ENCODE measurements at regions not wholly inside any gene's neighbourhood (a gene's known extent, or its start where the extent isn't known, plus 50 kb on each side); places are given as distances from the start of the nearest gene placed in this dataset.

GRCh38 chr14:104326848-104327247, 188.5 kb downstream of the KIF26A start:
- Histone ChIP-seq H3K36me3 (replicated peaks in 1 of 2; ENCODE audit: control insufficient read depth in 1 of 2, insufficient read depth in 2 of 2, low read length in 1 of 2) (no peaks in the 10 kb centered on the region), H3K27me3 (ENCODE audit: insufficient read depth) (no peaks in the 10 kb centered on the region), H3K9me3 (no peaks in the 10 kb centered on the region), H3K4me2 (no peak overlapping the region), H3K4me3 (ENCODE audit: low read depth in 2 of 2, low read length in 1 of 2) (no peak overlapping the region), H3K4me1 (ENCODE audit: control insufficient read depth in 1 of 2, insufficient read depth in 2 of 2, low read depth in 1 of 2, low read length in 1 of 2) (no peaks in the 10 kb centered on the region), H4K20me1 (ENCODE audit: insufficient read depth) (no peaks in the 10 kb centered on the region), H3K9ac (no peak overlapping the region), H3F3A (replicated peaks; ENCODE audit: insufficient read depth) (no peaks in the 10 kb centered on the region), H3K79me2 (ENCODE audit: insufficient read depth) (no peaks in the 10 kb centered on the region), H3K27ac (ENCODE audit: low read depth in 2 of 2, low read length in 1 of 2) (no peak overlapping the region), H3K9me2 (no peaks in the 10 kb centered on the region), H2AFZ (ENCODE audit: low read depth) (no peak overlapping the region)
- TF ChIP-seq, protein P1, sequence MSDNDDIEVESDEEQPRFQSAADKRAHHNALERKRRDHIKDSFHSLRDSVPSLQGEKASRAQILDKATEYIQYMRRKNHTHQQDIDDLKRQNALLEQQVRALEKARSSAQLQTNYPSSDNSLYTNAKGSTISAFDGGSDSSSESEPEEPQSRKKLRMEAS (IDR thresholded peaks at IDR 0.05; ENCODE audit: low read depth) = no peak
- TF ChIP-seq SMC3 (IDR thresholded peaks at IDR 0.05; ENCODE audit: low read depth, low read length) (no peak), GATA2 (CRISPR knock-in tag; IDR thresholded peaks at IDR 0.05) (no peak), CHD2 (IDR thresholded peaks at IDR 0.05; ENCODE audit: low read length, partially characterized antibody) (no peak), NFIC (IDR thresholded peaks at IDR 0.05; ENCODE audit: borderline replicate concordance) (no peak), RAD21 (IDR thresholded peaks at IDR 0.05; ENCODE audit: low read length) (no peak), FOXJ3 (CRISPR knock-in tag; IDR thresholded peaks at IDR 0.05) (no peak), RFX5 (IDR thresholded peaks at IDR 0.05; ENCODE audit: low read length) (no peak), USF1 (IDR thresholded peaks at IDR 0.05; ENCODE audit: borderline replicate concordance, low read depth) (no peak), PBX3 (IDR thresholded peaks at IDR 0.05) (no peak), POLR2AphosphoS5 (IDR thresholded peaks at IDR 0.05; ENCODE audit: low read depth, low read length) (no peak), USF2 (IDR thresholded peaks at IDR 0.05; ENCODE audit: borderline replicate concordance, low read depth, low read length) (no peak), REST (IDR thresholded peaks at IDR 0.05; ENCODE audit: low read depth, low read length) (no peak), TCF12 (IDR thresholded peaks at IDR 0.05) (no peak), YY1 (IDR thresholded peaks at IDR 0.05; ENCODE audit: low read depth) (no peak), EP300 (IDR thresholded peaks at IDR 0.05; ENCODE audit: borderline replicate concordance in 1 of 2, low read depth in 1 of 2, low read length in 1 of 2) (no peak)
- WGBS (ENCODE audit: low lambda C conversion rate) = 61% methylated on average over 8 of the region's 10 CpGs
- CTCF ChIA-PET = no interaction called here
- no peak for DNase-seq
- POLR2A ChIA-PET = no interaction called here

All from SK-N-SH (cell line).